Neural progenitor cell (in vitro differentiated cells): ENCODE measurements at regions not wholly inside any gene's neighbourhood (a gene's known extent, or its start where the extent isn't known, plus 50 kb on each side); places are given as distances from the start of the nearest gene placed in this dataset.

Experiments used
- DNase-seq: peaks from one replicate; pipeline ENCODE4 v3.0.0-alpha.2; 2016; ENCODE audit warnings: low spot score
- H2AFZ ChIP-seq: fragments of 200-600 bp; sonication (generic); replicated peaks from 2 replicates; pipeline ENCODE4 v1.6.1; 2016; ENCODE audit warnings: antibody characterized with exemption
- H3F3A ChIP-seq: fragments of 200-600 bp; sonication (generic); 2 replicates; pipeline ENCODE4 v1.6.1; 2016; ENCODE audit warnings: antibody characterized with exemption, low read depth
- H3K27ac ChIP-seq: fragments of 200-600 bp; sonication (generic); 2 replicates; pipeline ENCODE4 v1.5.1; 2016; ENCODE audit warnings: mild to moderate bottlenecking
- H3K27me3 ChIP-seq: fragments of 200-600 bp; sonication (generic); 2 replicates; pipeline ENCODE4 v1.6.1; 2016; ENCODE audit warnings: mild to moderate bottlenecking, moderate library complexity
- H3K36me3 ChIP-seq: fragments of 200-600 bp; sonication (generic); 2 replicates; pipeline ENCODE4 v1.5.1; 2016
- H3K4me1 ChIP-seq: fragments of 200-600 bp; sonication (generic); 2 replicates; pipeline ENCODE4 v1.6.1; 2016; ENCODE audit warnings: mixed run types
- H3K4me2 ChIP-seq: fragments of 200-600 bp; sonication (generic); 2 replicates; pipeline ENCODE4 v1.6.1; 2016
- H3K4me3 ChIP-seq: fragments of 200-600 bp; sonication (generic); 2 replicates; pipeline ENCODE4 v1.5.1; 2016
- H3K79me2 ChIP-seq: fragments of 200-600 bp; sonication (generic); 2 replicates; pipeline ENCODE4 v1.6.1; 2016; ENCODE audit warnings: low read depth
- H3K9ac ChIP-seq: fragments of 200-600 bp; sonication (generic); 2 replicates; pipeline ENCODE4 v1.6.1; 2016
- H3K9me3 ChIP-seq: fragments of 200-600 bp; sonication (generic); 2 replicates; pipeline ENCODE4 v1.5.1; 2016; ENCODE audit warnings: low read depth
- H4K20me1 ChIP-seq: fragments of 200-600 bp; sonication (generic); 2 replicates; pipeline ENCODE4 v1.6.1; 2016; ENCODE audit warnings: low read depth
- H3K27ac Mint-ChIP-seq: 3 replicates; pipeline ENCODE4 v1.8.0; 2021; ENCODE audit warnings: mixed read lengths
- H3K27me3 Mint-ChIP-seq: 2 replicates; pipeline ENCODE4 v1.8.0; 2022; ENCODE audit warnings: low read depth, mild to moderate bottlenecking, inconsistent platforms, moderate library complexity, mixed read lengths; ENCODE audit not compliant: insufficient read depth
- H3K36me3 Mint-ChIP-seq: 3 replicates; pipeline ENCODE4 v1.8.0; 2021; ENCODE audit warnings: mixed read lengths
- H3K4me1 Mint-ChIP-seq: 3 replicates; pipeline ENCODE4 v1.8.0; 2021; ENCODE audit warnings: mixed read lengths
- H3K4me3 Mint-ChIP-seq: 3 replicates; pipeline ENCODE4 v1.8.0; 2021; ENCODE audit warnings: mild to moderate bottlenecking, moderate library complexity, mixed read lengths
- H3K9me3 Mint-ChIP-seq: 3 replicates; pipeline ENCODE4 v1.8.0; 2020; ENCODE audit warnings: mixed read lengths
- EZH2 ChIP-seq: fragments of 200-600 bp; sonication (generic); IDR thresholded peaks from 2 replicates; pipeline ENCODE4 v1.6.1; 2017; ENCODE audit warnings: antibody characterized with exemption, mild to moderate bottlenecking, moderate library complexity
- EZH2phosphoT487 ChIP-seq: fragments of 200-600 bp; sonication (generic); IDR thresholded peaks from 2 replicates; pipeline ENCODE4 v1.6.1; 2017; ENCODE audit warnings: antibody characterized with exemption
- TF ChIP-seq, protein P1 (sequence below): fragments of 200-600 bp; sonication (generic); IDR thresholded peaks from 2 replicates; pipeline ENCODE4 v1.5.1; 2017; ENCODE audit warnings: antibody characterized with exemption, mild to moderate bottlenecking

GRCh38 chr11:16448123-16448717 is 91.9 kb upstream of the SOX6 start:
- H3K4me3 Mint-ChIP-seq: no peak overlapping the region
- TF ChIP-seq, protein P1, sequence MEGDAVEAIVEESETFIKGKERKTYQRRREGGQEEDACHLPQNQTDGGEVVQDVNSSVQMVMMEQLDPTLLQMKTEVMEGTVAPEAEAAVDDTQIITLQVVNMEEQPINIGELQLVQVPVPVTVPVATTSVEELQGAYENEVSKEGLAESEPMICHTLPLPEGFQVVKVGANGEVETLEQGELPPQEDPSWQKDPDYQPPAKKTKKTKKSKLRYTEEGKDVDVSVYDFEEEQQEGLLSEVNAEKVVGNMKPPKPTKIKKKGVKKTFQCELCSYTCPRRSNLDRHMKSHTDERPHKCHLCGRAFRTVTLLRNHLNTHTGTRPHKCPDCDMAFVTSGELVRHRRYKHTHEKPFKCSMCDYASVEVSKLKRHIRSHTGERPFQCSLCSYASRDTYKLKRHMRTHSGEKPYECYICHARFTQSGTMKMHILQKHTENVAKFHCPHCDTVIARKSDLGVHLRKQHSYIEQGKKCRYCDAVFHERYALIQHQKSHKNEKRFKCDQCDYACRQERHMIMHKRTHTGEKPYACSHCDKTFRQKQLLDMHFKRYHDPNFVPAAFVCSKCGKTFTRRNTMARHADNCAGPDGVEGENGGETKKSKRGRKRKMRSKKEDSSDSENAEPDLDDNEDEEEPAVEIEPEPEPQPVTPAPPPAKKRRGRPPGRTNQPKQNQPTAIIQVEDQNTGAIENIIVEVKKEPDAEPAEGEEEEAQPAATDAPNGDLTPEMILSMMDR: no peak
- TF ChIP-seq EZH2phosphoT487 (no peak), EZH2 (no peak)
- no peak overlapping the region for H3K9ac ChIP-seq

DNA sequence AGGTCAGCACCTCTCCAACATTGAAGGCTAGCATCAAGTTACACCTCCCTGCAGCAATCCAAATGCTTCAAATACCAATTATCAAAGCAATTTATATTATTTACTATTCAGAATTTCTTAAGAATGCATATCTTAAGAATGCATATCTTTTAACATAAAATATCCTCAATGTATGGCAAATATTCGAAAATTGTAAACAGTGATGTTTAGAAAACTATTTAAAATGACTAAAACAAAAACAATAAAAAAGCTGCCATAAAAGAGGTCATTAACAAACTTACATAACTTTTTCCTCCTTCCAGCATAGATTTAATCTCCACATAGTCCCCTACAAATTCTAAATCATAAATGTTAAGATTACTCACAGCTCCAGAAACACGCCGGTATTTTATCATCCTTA is 85.1 kb upstream of the SOX6 start:
- H3K27me3 ChIP-seq: peaks cover 76% of the 10 kb centered on the region
- H3F3A ChIP-seq: no peaks in the 10 kb centered on the region
- Mint-ChIP-seq H3K9me3 (no peaks in the 10 kb centered on the region), H3K4me1 (peaks cover 10% of the 10 kb centered on the region), H3K36me3 (no peaks in the 10 kb centered on the region), H3K27ac (no peak overlapping the region), H3K27me3 (no peaks in the 10 kb centered on the region), H3K4me3 (no peak overlapping the region)
- H3K4me2 ChIP-seq: no peak overlapping the region
- no peaks in the 10 kb centered on the region for H3K9me3 ChIP-seq
- no peaks in the 10 kb centered on the region for H3K4me1 ChIP-seq
- no peaks in the 10 kb centered on the region for H4K20me1 ChIP-seq
- DNase-seq: no peak
- no peak overlapping the region for H3K27ac ChIP-seq
- no peak overlapping the region for H3K9ac ChIP-seq
- no peak for TF ChIP-seq EZH2
- TF ChIP-seq, protein P1: no peak
- TF ChIP-seq EZH2phosphoT487: no peak
- no peaks in the 10 kb centered on the region for H3K79me2 ChIP-seq
- no peak overlapping the region for H2AFZ ChIP-seq
- no peak overlapping the region for H3K4me3 ChIP-seq
- H3K36me3 ChIP-seq: no peaks in the 10 kb centered on the region

More at GRCh38 chr11:16448123-16448717, 91.9 kb upstream of the SOX6 start:
- Histone ChIP-seq H3K4me1 (no peaks in the 10 kb centered on the region), H3K27ac (no peak overlapping the region), H3K79me2 (no peaks in the 10 kb centered on the region), H3K4me2 (no peak overlapping the region), H3K27me3 (peaks cover 52% of the 10 kb centered on the region), H3K36me3 (no peaks in the 10 kb centered on the region), H3K4me3 (no peak overlapping the region), H4K20me1 (no peaks in the 10 kb centered on the region), H3K9me3 (no peaks in the 10 kb centered on the region), H2AFZ (no peak overlapping the region), H3F3A (no peaks in the 10 kb centered on the region)
- Mint-ChIP-seq H3K27me3 (no peaks in the 10 kb centered on the region), H3K4me1 (no peaks in the 10 kb centered on the region), H3K9me3 (no peaks in the 10 kb centered on the region), H3K36me3 (no peaks in the 10 kb centered on the region), H3K27ac (no peak overlapping the region)
- DNase-seq: no peak

- no peak overlapping the region for H3K27ac ChIP-seq
- no peaks in the 10 kb centered on the region for H4K20me1 ChIP-seq
- Mint-ChIP-seq H3K27me3 (peaks cover 3% of the 10 kb centered on the region), H3K9me3 (no peaks in the 10 kb centered on the region), H3K4me1 (peaks cover 10% of the 10 kb centered on the region), H3K36me3 (no peaks in the 10 kb centered on the region), H3K4me3 (no peak overlapping the region), H3K27ac (no peak overlapping the region)
- no peaks in the 10 kb centered on the region for H3K9me3 ChIP-seq
- no peaks in the 10 kb centered on the region for H3K79me2 ChIP-seq
- no peak for TF ChIP-seq EZH2
- TF ChIP-seq, protein P1: no peak
- TF ChIP-seq EZH2phosphoT487: no peak
- H3K4me2 ChIP-seq: no peak overlapping the region
- no peak overlapping the region for H2AFZ ChIP-seq
- no peaks in the 10 kb centered on the region for H3F3A ChIP-seq
- H3K9ac ChIP-seq: no peak overlapping the region
- no peak overlapping the region for H3K4me3 ChIP-seq
- no peak for DNase-seq
- no peaks in the 10 kb centered on the region for H3K4me1 ChIP-seq
- no peaks in the 10 kb centered on the region for H3K36me3 ChIP-seq
- peaks cover 63% of the 10 kb centered on the region for H3K27me3 ChIP-seq
Measured at GRCh38 chr11:16440136-16440535, 83.8 kb upstream of the SOX6 start.
